ENCODE measurements at regions not wholly inside any gene's neighbourhood (a gene's known extent, or its start where the extent isn't known, plus 50 kb on each side); places are given as distances from the start of the nearest gene placed in this dataset.

DNA sequence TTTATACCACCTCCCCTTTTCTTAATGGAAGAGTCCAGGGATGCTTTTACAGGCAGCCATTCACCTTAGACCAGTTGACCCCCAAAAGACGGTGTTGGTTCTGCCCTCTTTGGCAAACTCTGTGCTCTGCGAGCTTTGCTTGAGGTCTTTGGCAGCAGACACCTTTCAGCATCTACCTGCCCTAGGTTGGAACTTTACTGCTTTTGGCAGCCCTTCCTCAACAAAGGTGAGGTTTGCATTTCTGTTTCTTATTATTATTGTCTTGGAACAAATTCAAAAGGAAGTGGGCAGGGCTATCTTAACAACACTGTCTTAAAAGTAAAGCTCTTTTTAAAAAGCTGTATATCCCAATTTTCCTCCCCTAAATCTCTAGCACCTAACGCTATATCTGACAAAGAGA is 136.4 kb upstream of the SLC14A2 start:
- Histone ChIP-seq H3K27me3 (ENCODE audit: insufficient read depth) (no peaks in the 10 kb centered on the region), H3K4me2 (no peak overlapping the region), H3K79me2 (replicated peaks; ENCODE audit: insufficient read depth) (no peaks in the 10 kb centered on the region), H3K9me2 (ENCODE audit: insufficient read depth) (peaks cover 3% of the 10 kb centered on the region; the same call in 1 of the 2 replicates), H2AFZ (no peak overlapping the region; the same call in 1 of the 2 replicates), H3K4me3 (no peak overlapping the region), H3K27ac (ENCODE audit: low read depth) (no peak overlapping the region), H4K20me1 (replicated peaks; ENCODE audit: insufficient read depth) (no peaks in the 10 kb centered on the region), H3K36me3 (ENCODE audit: insufficient read depth) (no peaks in the 10 kb centered on the region), H3K4me1 (ENCODE audit: insufficient read depth) (no peaks in the 10 kb centered on the region), H3F3A (replicated peaks; ENCODE audit: low read depth) (no peaks in the 10 kb centered on the region)
- TF ChIP-seq CREB1 (CRISPR knock-in tag; IDR thresholded peaks at IDR 0.05; ENCODE audit: low read depth) (no peak), EZH2phosphoT487 (IDR thresholded peaks at IDR 0.05; ENCODE audit: unreplicated experiment) (no peak), ZNF114 (CRISPR knock-in tag; IDR thresholded peaks at IDR 0.05) (no peak)
- ATAC-seq, result no peak
- Mint-ChIP-seq H3K4me1 (no peaks in the 10 kb centered on the region), H3K9me3 (no peaks in the 10 kb centered on the region), H3K27ac (no peak overlapping the region), H3K27me3 (ENCODE audit: insufficient read depth, low read depth, poor library complexity) (no peaks in the 10 kb centered on the region), H3K4me3 (no peak overlapping the region), H3K36me3 (ENCODE audit: low read depth) (no peaks in the 10 kb centered on the region)
- no peak for DNase-seq (ENCODE audit: low spot score)

DNA sequence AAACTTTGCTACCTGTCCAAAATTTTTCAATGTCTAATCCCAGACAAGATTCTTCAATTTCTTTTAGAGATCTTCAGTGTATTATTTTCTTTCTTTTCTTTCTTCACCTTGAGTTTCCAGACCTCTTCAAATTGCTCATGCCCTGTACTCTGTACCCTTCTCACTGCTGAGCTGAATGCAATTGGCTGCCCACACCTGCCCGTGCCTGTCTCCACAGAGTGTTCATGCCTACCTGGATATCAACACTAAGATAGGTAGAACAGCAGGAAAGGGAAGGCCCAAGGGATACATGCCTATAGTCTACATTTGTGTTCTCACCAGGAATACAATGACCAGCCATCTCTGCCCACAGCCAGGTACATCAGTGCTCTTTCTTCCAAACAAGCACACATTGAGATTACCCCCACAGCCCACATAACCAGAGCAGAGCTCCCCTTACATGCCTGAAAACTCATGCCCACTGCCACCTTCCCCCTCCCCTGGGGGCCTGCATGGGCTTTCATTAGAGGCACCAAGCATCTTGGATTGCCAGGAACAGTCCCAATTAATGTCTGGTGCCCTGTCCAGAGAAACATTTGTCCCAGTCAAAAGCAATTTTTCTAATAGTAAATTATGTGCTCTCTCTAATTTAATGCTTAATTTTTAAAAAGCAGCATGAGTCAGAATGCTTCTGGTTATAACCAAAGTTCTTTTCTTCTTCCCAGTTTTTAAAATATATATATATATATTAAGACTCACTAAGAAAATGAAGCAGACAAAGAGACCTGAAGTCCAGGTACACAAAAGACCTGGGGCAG is 134.9 kb upstream of the SLC14A2 start:
- H3K9me3 Mint-ChIP-seq, result no peaks in the 10 kb centered on the region
- H3K27me3 ChIP-seq (ENCODE audit: insufficient read depth), result no peaks in the 10 kb centered on the region
- H3K27ac Mint-ChIP-seq, result no peak overlapping the region
- no peak for TF ChIP-seq EZH2phosphoT487 (IDR thresholded peaks at IDR 0.05; ENCODE audit: unreplicated experiment)
- no peak for TF ChIP-seq STAT1 (IDR thresholded peaks at IDR 0.05; ENCODE audit: unreplicated experiment)
- TF ChIP-seq, protein P1, sequence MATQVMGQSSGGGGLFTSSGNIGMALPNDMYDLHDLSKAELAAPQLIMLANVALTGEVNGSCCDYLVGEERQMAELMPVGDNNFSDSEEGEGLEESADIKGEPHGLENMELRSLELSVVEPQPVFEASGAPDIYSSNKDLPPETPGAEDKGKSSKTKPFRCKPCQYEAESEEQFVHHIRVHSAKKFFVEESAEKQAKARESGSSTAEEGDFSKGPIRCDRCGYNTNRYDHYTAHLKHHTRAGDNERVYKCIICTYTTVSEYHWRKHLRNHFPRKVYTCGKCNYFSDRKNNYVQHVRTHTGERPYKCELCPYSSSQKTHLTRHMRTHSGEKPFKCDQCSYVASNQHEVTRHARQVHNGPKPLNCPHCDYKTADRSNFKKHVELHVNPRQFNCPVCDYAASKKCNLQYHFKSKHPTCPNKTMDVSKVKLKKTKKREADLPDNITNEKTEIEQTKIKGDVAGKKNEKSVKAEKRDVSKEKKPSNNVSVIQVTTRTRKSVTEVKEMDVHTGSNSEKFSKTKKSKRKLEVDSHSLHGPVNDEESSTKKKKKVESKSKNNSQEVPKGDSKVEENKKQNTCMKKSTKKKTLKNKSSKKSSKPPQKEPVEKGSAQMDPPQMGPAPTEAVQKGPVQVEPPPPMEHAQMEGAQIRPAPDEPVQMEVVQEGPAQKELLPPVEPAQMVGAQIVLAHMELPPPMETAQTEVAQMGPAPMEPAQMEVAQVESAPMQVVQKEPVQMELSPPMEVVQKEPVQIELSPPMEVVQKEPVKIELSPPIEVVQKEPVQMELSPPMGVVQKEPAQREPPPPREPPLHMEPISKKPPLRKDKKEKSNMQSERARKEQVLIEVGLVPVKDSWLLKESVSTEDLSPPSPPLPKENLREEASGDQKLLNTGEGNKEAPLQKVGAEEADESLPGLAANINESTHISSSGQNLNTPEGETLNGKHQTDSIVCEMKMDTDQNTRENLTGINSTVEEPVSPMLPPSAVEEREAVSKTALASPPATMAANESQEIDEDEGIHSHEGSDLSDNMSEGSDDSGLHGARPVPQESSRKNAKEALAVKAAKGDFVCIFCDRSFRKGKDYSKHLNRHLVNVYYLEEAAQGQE (IDR thresholded peaks at IDR 0.05; ENCODE audit: unreplicated experiment), result no peak
- TF ChIP-seq ZNF331 (CRISPR knock-in tag; IDR thresholded peaks at IDR 0.05; ENCODE audit: low read depth), result no peak
- no peak for TF ChIP-seq CTCF (conservative IDR thresholded peaks at IDR 0.05; ENCODE audit: low read depth in 2 of 2)
- TF ChIP-seq JUNB (IDR thresholded peaks at IDR 0.05; ENCODE audit: unreplicated experiment), result no peak
- no peak for TF ChIP-seq ZNF462 (CRISPR knock-in tag; IDR thresholded peaks at IDR 0.05)
- TF ChIP-seq ZNF114 (CRISPR knock-in tag; IDR thresholded peaks at IDR 0.05), result no peak

More for the DNA sequence above, 134.9 kb upstream of the SLC14A2 start:
- no peaks in the 10 kb centered on the region for H3K36me3 Mint-ChIP-seq (ENCODE audit: low read depth)
- H3K4me3 Mint-ChIP-seq, result no peak overlapping the region
- no peaks in the 10 kb centered on the region for H4K20me1 ChIP-seq (replicated peaks; ENCODE audit: insufficient read depth)
- H3K27me3 Mint-ChIP-seq (ENCODE audit: insufficient read depth, low read depth, poor library complexity), result no peaks in the 10 kb centered on the region
- no peaks in the 10 kb centered on the region for H3K4me1 Mint-ChIP-seq
- H3K36me3 ChIP-seq (ENCODE audit: insufficient read depth), result no peaks in the 10 kb centered on the region
- H3K9me2 ChIP-seq (ENCODE audit: insufficient read depth), result peaks cover 6% of the 10 kb centered on the region; the same call in 1 of the 2 replicates
- no peak overlapping the region for H2AFZ ChIP-seq
- H3K4me3 ChIP-seq, result no peak overlapping the region
- no peaks in the 10 kb centered on the region for H3K4me1 ChIP-seq (ENCODE audit: insufficient read depth)
- no peak overlapping the region for H3K27ac ChIP-seq (ENCODE audit: low read depth)
- H3K4me2 ChIP-seq, result no peak overlapping the region
- no peak for DNase-seq (ENCODE audit: low spot score)
- no peaks in the 10 kb centered on the region for H3K79me2 ChIP-seq (replicated peaks; ENCODE audit: insufficient read depth)
- ATAC-seq, result no peak
- H3F3A ChIP-seq (replicated peaks; ENCODE audit: low read depth), result no peaks in the 10 kb centered on the region
